Caco-2 (cell line): ENCODE measurements at regions not wholly inside any gene's neighbourhood (a gene's known extent, or its start where the extent isn't known, plus 50 kb on each side); places are given as distances from the start of the nearest gene placed in this dataset.

Experiments used
- BruUV-seq: library from RNA; stranded (reverse); fragments of 400-500 nt; replicated peaks from 2 replicates; lab custom pipeline; 2021; lab: Mats Ljungman, UMichigan
- CTCF ChIA-PET: fragments of 300-600 bp; sonication (Branson Sonifier 250); formaldehyde crosslinking; loops from one replicate; lab custom pipeline; 2022; ENCODE audit warnings: antibody characterized with exemption; lab: Charles Lee
- POLR2A ChIA-PET: fragments of 300-600 bp; sonication (Branson Sonifier 250); formaldehyde crosslinking; loops from one replicate; lab custom pipeline; 2022; ENCODE audit warnings: antibody characterized with exemption; lab: Charles Lee
- DNase-seq, 2 experiments: peaks; one replicate each; pipeline versions ENCODE4 v3.0.0 to v3.0.0-alpha.2; 2020 to 2022
- H3K27me3 ChIP-seq: replicated peaks from 2 replicates; pipeline ENCODE4 v1.6.0; 2011; ENCODE audit warnings: low read length; ENCODE audit not compliant: control insufficient read depth, insufficient read depth
- H3K36me3 ChIP-seq: 2 replicates; pipeline ENCODE4 v1.5.1; 2011; ENCODE audit warnings: low read length; ENCODE audit not compliant: control insufficient read depth, insufficient read depth
- H3K4me1 ChIP-seq: fragments of 250-450 bp; sonication (Bioruptor Pico); 2 replicates; pipeline ENCODE4 v1.5.1; 2020; ENCODE audit warnings: mild to moderate bottlenecking
- H3K4me3 ChIP-seq: 2 replicates; pipeline ENCODE4 v1.5.1; 2011; ENCODE audit warnings: low read depth, mild to moderate bottlenecking, control low read depth, low read length
- H3K9me3 ChIP-seq: fragments of 250-450 bp; sonication (Bioruptor Pico); 2 replicates; pipeline ENCODE4 v1.5.1; 2020; ENCODE audit warnings: mild to moderate bottlenecking, moderate library complexity
- H3K27ac Mint-ChIP-seq: one replicate; pipeline ENCODE4 v1.8.0; 2022; ENCODE audit warnings: mixed read lengths; ENCODE audit not compliant: unreplicated experiment
- H3K27me3 Mint-ChIP-seq: one replicate; pipeline ENCODE4 v1.8.0; 2022; ENCODE audit warnings: mixed read lengths; ENCODE audit not compliant: insufficient read depth, unreplicated experiment
- H3K36me3 Mint-ChIP-seq: one replicate; pipeline ENCODE4 v1.8.0; 2022; ENCODE audit warnings: mild to moderate bottlenecking, mixed read lengths; ENCODE audit not compliant: insufficient read depth, unreplicated experiment
- H3K4me1 Mint-ChIP-seq: one replicate; pipeline ENCODE4 v1.8.0; 2022; ENCODE audit warnings: low read depth, mixed read lengths; ENCODE audit not compliant: unreplicated experiment
- H3K4me3 Mint-ChIP-seq: one replicate; pipeline ENCODE4 v1.8.0; 2022; ENCODE audit warnings: mild to moderate bottlenecking, moderate library complexity, mixed read lengths; ENCODE audit not compliant: unreplicated experiment
- H3K9me3 Mint-ChIP-seq: one replicate; pipeline ENCODE4 v1.8.0; 2022; ENCODE audit warnings: mixed read lengths; ENCODE audit not compliant: unreplicated experiment
- intact Hi-C: fragments of 100-400 bp; cut with micrococcal nuclease; formaldehyde crosslinking; loops from one replicate; pipeline ENCODE4 v1.10.0; 2022; ENCODE audit not compliant: unreplicated experiment
- TF ChIP-seq, protein P1 (sequence below), 2 experiments: fragments of 200-600 bp in 1 of 2; IDR thresholded peaks; 1 replicate in 1 of 2; 2 replicates in 1 of 2; pipeline versions ENCODE4 v1.5.1 to v1.8.0; 2011 to 2022; ENCODE audit warnings: antibody characterized with exemption in 1 of 2, control low read depth in 1 of 2, inconsistent platforms in 1 of 2, low read depth in 1 of 2, low read length in 1 of 2, mild to moderate bottlenecking in 1 of 2, moderate library complexity in 1 of 2; ENCODE audit not compliant: insufficient read depth in 1 of 2, severe bottlenecking in 1 of 2, unreplicated experiment in 1 of 2

DNA sequence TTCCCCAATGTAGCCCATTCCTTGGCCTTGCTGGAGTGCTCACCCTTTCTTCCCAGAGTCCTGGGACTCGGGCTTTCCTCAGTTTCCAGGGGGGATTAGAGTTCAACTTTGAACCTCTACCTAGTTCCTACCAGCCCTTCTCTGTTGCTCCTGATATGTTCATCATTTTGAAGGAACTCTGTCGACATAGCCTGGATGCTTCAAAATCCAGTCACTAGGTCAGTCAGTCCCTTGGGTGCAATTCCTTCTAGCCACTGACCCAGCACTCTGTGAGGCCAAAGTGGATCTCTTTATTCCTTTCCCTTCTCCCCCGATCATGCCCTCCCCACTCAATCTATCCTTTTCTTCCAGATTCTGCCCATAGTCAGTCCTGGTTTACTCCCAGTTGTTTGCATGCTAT is 72.3 kb upstream of the TMCC3 start:
- DNase-seq = no peak
- no TSS peak for BruUV-seq
- Mint-ChIP-seq H3K9me3 (peaks cover 5% of the 10 kb centered on the region), H3K27me3 (peaks cover 4% of the 10 kb centered on the region), H3K27ac (no peak overlapping the region), H3K4me3 (no peak overlapping the region), H3K4me1 (no peaks in the 10 kb centered on the region), H3K36me3 (no peaks in the 10 kb centered on the region)
- Histone ChIP-seq H3K4me3 (no peak overlapping the region), H3K36me3 (no peaks in the 10 kb centered on the region), H3K27me3 (no peaks in the 10 kb centered on the region), H3K9me3 (no peaks in the 10 kb centered on the region), H3K4me1 (no peaks in the 10 kb centered on the region)
- ChIA-PET CTCF (no interaction called here), POLR2A (no interaction called here)
- intact Hi-C loops = loop anchor here (10.0 kb wide), 1 partner anchor 178 kb away; no protein-coding TSS in a partner anchor
- TF ChIP-seq, protein P1, sequence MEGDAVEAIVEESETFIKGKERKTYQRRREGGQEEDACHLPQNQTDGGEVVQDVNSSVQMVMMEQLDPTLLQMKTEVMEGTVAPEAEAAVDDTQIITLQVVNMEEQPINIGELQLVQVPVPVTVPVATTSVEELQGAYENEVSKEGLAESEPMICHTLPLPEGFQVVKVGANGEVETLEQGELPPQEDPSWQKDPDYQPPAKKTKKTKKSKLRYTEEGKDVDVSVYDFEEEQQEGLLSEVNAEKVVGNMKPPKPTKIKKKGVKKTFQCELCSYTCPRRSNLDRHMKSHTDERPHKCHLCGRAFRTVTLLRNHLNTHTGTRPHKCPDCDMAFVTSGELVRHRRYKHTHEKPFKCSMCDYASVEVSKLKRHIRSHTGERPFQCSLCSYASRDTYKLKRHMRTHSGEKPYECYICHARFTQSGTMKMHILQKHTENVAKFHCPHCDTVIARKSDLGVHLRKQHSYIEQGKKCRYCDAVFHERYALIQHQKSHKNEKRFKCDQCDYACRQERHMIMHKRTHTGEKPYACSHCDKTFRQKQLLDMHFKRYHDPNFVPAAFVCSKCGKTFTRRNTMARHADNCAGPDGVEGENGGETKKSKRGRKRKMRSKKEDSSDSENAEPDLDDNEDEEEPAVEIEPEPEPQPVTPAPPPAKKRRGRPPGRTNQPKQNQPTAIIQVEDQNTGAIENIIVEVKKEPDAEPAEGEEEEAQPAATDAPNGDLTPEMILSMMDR (IDR thresholded peaks at IDR 0.05; ENCODE audit: insufficient read depth in 1 of 2, low read depth in 1 of 2, low read length in 1 of 2, severe bottlenecking in 1 of 2, unreplicated experiment in 1 of 2) = no peak

DNA sequence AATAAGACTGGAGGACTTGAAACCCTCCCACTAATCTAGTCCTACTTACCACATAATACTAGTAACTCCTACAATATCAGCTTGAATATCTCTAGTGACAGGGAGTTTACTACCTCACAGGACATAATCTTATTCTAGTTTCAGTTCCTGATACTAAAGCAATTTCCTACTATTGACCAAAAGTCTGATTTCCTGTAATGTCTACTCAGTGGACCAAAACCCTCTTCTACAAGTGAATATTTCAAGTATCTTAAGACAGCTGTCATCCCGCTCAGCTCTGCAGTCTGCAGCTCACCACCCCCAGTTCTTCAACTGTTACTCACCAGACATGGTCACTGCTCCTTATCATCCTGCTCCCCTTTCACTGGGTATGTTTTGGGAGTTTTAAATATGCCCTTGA is 70.8 kb upstream of the TMCC3 start:
- no peak overlapping the region for H3K27ac Mint-ChIP-seq
- H3K27me3 Mint-ChIP-seq = peaks cover 4% of the 10 kb centered on the region
- H3K4me1 Mint-ChIP-seq = no peaks in the 10 kb centered on the region
- TF ChIP-seq, protein P1 (IDR thresholded peaks at IDR 0.05; ENCODE audit: insufficient read depth in 1 of 2, low read depth in 1 of 2, low read length in 1 of 2, severe bottlenecking in 1 of 2, unreplicated experiment in 1 of 2) = no peak
- no peak overlapping the region for H3K4me3 Mint-ChIP-seq
- no peaks in the 10 kb centered on the region for H3K9me3 ChIP-seq
- ChIA-PET CTCF (no interaction called here), POLR2A (no interaction called here)
- no peaks in the 10 kb centered on the region for H3K4me1 ChIP-seq
- no peaks in the 10 kb centered on the region for H3K27me3 ChIP-seq
- no peaks in the 10 kb centered on the region for H3K9me3 Mint-ChIP-seq
- intact Hi-C loops = loop anchor here (10.0 kb wide), 1 partner anchor 176 kb away; no protein-coding TSS in a partner anchor
- no TSS peak for BruUV-seq
- no peaks in the 10 kb centered on the region for H3K36me3 Mint-ChIP-seq
- no peaks in the 10 kb centered on the region for H3K36me3 ChIP-seq
- H3K4me3 ChIP-seq = no peak overlapping the region
- no peak for DNase-seq

DNA sequence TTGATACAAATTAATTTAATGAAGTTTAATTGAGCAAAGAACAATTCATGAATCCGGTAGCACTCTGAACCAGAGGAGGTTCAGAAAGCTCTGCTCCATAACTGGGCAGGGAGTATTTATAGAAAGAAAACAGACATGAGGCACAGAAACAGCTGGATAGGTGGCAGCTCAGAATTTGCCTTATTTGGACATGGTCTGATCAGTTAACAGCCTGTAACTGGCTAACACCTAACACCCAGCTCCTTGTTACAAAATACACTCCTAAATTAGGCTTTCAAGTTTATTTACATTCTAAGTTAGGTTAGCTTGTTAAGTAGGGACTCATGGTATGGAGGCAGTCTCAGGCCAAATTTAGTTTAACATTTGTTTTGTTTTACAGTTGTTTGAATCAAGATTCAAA is 67.8 kb upstream of the TMCC3 start:
- Mint-ChIP-seq H3K27ac (no peak overlapping the region), H3K36me3 (no peaks in the 10 kb centered on the region), H3K4me3 (no peak overlapping the region), H3K9me3 (no peaks in the 10 kb centered on the region), H3K4me1 (no peaks in the 10 kb centered on the region), H3K27me3 (peaks cover 4% of the 10 kb centered on the region)
- intact Hi-C loops = loop anchor here (10.0 kb wide), 1 partner anchor 157 kb away; no protein-coding TSS in a partner anchor
- ChIA-PET CTCF (no interaction called here), POLR2A (no interaction called here)
- Histone ChIP-seq H3K27me3 (no peaks in the 10 kb centered on the region), H3K4me1 (no peaks in the 10 kb centered on the region), H3K4me3 (no peak overlapping the region), H3K9me3 (no peaks in the 10 kb centered on the region), H3K36me3 (no peaks in the 10 kb centered on the region)
- TF ChIP-seq, protein P1 (IDR thresholded peaks at IDR 0.05; ENCODE audit: insufficient read depth in 1 of 2, low read depth in 1 of 2, low read length in 1 of 2, severe bottlenecking in 1 of 2, unreplicated experiment in 1 of 2) = no peak
- BruUV-seq = no TSS peak
- DNase-seq = no peak
